NCI-H524 treated with DMSO at 0.1 percent for 48 hours (cell line): ENCODE measurements at regions not wholly inside any gene's neighbourhood (a gene's known extent, or its start where the extent isn't known, plus 50 kb on each side); places are given as distances from the start of the nearest gene placed in this dataset.
"Not testable (repeated sequence)": the region's sequence is repeated elsewhere in the genome, so short reads cannot be mapped to it uniquely, and the experiment has no call there.

Experiments used
- DNase-seq: peaks from one replicate; lab custom pipeline; 2025; lab: John Stamatoyannopoulos, UW

DNA sequence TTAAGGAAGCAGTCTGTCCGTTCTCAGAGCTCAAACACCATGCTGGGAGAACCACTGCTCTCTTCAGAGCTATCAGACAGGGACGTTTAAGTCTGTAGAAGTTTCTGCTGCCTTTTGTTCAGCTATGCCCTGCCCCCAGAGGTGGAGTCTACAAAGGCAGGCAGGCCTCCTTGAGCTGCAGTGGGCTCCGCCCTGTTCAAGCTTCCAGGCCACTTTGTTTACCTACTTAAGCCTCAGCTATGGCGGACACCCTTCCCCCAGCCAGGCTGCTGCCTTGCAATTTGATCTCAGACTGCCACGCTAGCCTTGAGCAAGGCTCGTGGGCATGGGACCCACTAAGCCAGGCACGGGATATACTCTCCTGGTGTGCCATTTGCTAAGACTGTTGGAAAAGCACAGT lies 180.7 kb upstream of the TMEM196 start:
- not testable (repeated sequence) for DNase-seq

DNA sequence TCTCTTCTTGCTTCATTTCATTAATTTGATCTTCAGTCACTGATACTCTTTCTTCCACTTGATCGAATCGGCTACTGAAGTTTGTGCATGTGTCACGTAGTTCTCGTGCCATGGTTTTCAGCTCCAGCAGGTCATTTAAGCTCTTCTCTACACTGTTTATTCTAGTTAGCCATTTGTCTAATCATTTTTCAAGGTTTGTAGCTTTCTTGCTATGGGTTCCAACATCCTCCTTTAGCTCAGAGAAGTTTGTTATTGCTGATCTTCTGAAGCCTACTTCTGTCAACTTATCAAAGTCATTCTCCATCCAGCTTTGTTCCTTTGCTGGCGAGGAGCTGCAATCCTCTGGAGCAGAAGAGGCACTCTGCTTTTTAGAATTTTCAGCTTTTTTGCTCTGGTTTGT lies 180.0 kb upstream of the TMEM196 start:
- DNase-seq = not testable (repeated sequence)

DNA sequence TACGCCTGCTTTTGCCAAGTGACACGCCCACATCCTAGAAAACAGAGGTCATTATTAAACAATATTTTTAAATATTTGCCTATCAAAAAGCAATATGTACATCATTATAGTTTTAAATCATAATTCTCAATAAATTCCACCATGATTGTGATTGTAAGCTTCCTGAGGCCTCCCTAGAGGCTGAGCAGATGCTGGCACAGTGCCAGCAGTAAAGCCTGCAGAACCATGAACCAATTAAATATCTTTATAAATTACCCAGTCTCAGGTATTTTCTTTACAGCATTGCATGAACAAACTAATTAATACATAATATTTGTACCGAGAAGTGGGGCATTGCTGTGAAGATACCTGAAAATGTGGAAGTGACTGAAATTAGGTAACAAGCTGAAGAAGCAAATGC lies 174.7 kb upstream of the TMEM196 start:
- DNase-seq = no peak

- no peak for DNase-seq
These were observed 171.1 kb upstream of the TMEM196 start for GRCh38 chr7:19944363-19945120.

- no peak for DNase-seq
These were observed 166.3 kb upstream of the TMEM196 start for GRCh38 chr7:19939746-19940145.

DNA sequence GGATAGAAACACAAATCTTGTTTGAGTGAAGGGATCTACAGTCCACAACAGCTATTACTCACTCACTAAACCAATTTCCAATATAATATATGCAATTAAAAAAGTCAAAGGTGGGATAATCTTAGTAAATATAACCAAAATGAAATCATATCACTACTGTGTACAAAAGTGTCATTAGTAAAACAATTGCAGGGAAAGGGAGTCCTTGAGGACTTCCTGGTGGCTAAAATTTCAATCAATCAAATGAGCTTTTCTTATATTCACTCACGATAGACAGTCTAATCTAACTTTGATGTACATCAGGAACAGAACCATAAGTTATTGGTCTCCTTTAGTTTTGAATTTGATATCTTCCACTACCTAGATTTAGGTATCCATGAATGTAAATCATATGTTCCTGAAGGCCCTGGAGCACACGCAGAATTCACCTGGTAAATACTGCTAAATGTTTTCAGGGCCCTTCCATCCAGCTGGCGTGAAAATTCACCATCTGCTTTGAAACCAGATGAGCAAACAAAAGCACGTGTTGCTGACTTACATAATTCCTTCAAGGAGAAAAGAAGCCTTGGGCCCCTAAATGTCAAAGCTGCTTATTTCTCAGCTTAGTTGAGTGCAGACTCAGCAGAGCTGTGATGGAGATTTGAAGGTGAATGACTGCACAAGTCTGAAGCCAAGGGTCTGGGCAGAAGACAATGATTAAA lies 159.3 kb upstream of the TMEM196 start:
- peak; percentile 74 for DNase-seq

GRCh38 chr7:19930851-19931250 lies 157.4 kb upstream of the TMEM196 start:
- DNase-seq = no peak

GRCh38 chr7:19930051-19930450 lies 156.6 kb upstream of the TMEM196 start:
- DNase-seq = no peak

GRCh38 chr7:19928247-19928646 lies 154.8 kb upstream of the TMEM196 start:
- DNase-seq = no peak

DNA sequence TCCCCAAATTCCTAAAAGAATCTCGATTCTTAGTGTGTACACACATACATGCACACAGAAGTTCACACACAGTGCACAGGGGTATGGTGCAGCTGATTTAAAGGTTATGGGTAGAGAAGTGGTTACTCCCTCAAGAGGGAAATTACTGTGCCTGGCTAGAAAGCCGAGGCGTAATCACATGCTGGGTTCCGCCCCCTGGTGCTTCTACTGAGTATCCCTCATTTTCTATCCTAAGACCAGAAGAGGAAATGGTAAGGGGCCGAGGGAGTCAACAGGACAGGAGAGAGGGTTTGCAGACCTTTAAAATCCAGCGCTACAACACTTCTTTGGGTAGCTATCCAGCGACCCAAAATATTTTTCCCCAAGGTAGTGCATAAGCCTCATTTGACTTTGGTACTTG lies 147.3 kb upstream of the TMEM196 start:
- DNase-seq = no peak

DNA sequence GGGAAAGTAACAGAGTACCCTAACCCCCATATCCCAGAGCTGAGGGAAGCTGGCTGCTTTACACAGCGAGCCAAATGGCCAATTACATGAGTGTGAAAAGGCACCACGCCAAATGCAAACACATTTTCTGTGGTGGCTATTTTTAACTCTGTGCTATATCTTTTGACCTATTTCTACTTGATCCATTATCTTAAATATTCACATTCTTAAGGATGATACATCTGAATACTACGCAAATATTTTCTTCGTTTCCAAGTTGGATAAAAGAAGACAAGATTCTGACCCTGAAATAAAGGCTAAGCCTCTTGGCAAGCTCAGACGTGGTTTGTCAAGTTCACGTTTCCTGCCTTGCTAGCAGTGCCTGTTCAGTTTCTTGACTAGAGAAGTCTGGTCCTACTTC lies 146.7 kb upstream of the TMEM196 start:
- no peak for DNase-seq

DNA sequence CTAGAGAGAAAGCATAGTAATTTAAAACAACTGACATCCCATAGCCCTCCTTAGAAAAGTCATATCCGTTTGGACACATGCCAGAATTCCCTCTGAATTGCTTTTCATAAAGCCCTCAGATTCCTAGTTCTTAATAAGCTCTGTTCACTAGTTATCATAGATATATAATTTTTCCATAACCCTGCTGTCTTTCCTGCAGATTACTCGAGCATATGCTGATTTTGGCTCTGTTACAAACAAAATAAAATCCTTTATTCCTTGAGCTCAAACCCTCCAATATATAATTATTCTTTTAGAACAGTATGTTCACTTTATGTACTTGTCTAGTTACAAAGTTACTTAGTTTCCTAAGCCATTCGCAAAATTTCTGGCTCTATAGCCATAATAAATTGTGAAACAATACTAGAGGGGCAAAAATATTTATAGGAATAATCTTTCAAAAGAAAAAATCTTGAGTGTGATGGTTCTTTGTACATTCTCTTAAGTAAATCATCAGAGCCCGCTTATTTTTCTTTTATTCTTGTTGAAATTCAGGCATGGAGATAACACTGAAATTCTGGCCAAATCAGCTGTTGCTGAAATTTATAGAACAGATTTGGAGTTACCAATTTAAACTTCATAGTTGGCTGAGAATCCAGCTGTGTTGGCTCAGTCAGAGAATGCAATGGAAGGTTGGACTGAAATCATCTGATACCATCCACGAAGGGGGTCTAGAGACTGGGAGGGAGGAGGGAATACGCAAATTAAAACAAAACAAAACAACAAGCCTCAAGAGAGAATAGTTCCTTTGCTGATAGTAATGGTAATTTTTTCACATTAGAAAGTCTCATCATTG lies 146.1 kb upstream of the TMEM196 start:
- DNase-seq = no peak

- DNase-seq = no peak
These were observed 142.6 kb upstream of the TMEM196 start for GRCh38 chr7:19916046-19916445.

DNA sequence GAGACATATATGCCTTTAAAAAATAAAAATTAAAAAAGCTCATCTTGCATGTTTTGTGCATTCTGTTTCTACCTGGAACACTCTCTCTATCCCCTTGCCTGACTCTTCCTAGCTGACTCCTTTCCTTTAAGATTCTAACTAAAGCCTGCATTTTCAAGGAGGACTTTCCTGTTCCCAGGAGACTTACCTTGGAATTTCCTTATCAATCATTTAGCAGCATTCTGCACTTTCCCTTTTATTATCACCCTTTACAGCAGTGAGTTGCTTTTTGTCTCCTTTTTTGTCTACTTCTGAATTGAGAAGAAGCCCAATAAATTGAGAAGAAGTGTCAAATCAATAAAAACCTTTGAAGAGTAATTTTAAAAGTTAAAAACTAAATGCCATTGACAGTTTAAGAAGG lies 142.2 kb upstream of the TMEM196 start:
- no peak for DNase-seq

DNA sequence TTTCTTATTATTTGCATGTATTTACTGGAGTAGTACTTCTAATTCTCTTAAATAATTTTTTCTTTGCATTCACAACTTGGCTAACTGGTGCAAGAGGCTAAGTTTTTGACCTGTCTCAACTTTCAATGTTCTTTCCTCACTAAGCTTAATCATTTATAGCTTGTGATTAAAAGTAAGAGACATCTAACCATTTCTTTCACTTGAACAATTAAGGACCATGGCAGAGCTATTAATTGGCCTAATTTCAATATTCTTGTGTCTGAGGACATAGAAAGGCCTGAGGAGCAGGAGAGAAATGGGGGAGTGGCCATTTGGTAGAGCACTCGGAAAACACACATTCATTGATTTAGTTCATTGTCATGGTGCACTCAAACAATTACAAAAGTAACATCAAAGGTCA lies 141.4 kb upstream of the TMEM196 start:
- DNase-seq = no peak

GRCh38 chr7:19900118-19900517 lies 126.7 kb upstream of the TMEM196 start:
- DNase-seq = no peak

DNA sequence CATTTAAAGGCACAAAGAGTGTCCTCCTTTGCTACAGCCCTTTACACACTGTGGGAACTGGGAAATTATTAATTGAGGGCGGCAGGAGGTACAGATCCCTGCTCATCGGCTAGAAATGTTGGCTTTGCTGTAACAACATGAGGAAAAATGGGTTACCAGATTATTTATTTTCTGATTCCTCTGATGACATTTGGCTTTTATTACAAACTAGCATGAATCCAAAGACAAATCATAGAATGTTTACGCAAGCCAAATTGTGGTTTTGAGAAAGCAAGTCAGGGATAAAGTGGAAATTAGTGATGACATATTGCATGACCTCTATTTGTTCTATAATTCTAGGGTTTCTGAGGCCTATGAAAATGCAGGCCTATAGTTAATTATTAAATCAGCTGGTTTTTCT lies 126.1 kb upstream of the TMEM196 start:
- DNase-seq = no peak

DNA sequence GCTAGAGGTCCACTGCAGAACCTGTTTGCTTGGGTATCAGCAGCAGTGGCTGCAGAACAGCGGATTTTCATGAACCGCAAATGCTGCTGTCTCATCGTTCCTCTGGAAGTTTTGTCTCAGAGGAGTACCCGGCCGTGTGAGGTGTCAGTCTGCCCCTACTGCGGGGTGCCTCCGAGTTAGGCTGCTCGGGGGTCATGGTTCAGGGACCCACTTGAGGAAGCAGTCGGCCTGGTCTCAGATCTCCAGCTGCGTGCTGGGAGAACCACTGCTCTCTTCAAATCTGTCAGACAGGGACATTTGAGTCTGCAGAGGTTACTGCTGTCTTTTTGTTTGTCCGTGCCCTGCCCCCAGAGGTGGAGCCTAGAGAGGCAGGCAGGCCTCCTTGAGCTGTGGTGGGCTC lies 109.5 kb upstream of the TMEM196 start:
- DNase-seq = not testable (repeated sequence)

DNA sequence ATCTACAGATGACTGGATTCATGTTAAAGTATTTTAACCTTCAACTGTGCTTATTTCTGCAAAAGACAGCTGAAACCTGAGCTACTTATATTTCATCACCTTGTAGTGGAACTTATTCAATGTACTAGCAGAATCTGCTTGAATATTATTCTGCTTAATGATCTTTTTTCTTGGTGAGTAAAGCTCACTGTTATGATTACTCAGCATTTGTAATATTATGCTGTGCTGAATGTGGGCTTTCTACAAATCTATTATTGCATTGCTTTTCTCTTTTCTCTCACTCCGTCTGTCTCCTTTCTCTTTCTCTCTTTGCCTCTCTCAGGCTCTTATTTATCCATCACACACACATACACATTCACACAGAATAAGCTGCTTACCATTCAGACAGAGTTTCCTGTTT lies 98.7 kb upstream of the TMEM196 start:
- DNase-seq = no peak

GRCh38 chr7:19871102-19871501 lies 97.7 kb upstream of the TMEM196 start:
- DNase-seq = no peak

- no peak for DNase-seq
These were observed 96.6 kb upstream of the TMEM196 start for GRCh38 chr7:19869979-19870378.

GRCh38 chr7:19853261-19853832 lies 79.9 kb upstream of the TMEM196 start:
- DNase-seq = no peak
